ENCODE measurements at regions not wholly inside any gene's neighbourhood (a gene's known extent, or its start where the extent isn't known, plus 50 kb on each side); places are given as distances from the start of the nearest gene placed in this dataset.

- H3K4me2 ChIP-seq (ENCODE audit: extremely low read depth, insufficient read depth, low read length): no peak overlapping the region
- H3K27ac ChIP-seq (ENCODE audit: insufficient read depth, low read length): no peak overlapping the region
- H3K36me3 ChIP-seq (ENCODE audit: control insufficient read depth, insufficient read depth, low read length): no peaks in the 10 kb centered on the region
- H3K9me3 ChIP-seq (ENCODE audit: control insufficient read depth, insufficient read depth, low read depth, low read length): no peaks in the 10 kb centered on the region
- no peaks in the 10 kb centered on the region for H4K20me1 ChIP-seq (ENCODE audit: control insufficient read depth, extremely low read depth, insufficient read depth, low read length)
- H3K4me3 ChIP-seq (replicated peaks in 1 of 4; ENCODE audit: control extremely low read depth in 1 of 4, insufficient read depth in 1 of 4, low read depth in 3 of 4, low read length in 4 of 4): no peak overlapping the region
- no peaks in the 10 kb centered on the region for H3K27me3 ChIP-seq (ENCODE audit: control insufficient read depth, insufficient read depth, low read length)
- TF ChIP-seq EZH2 (IDR thresholded peaks at IDR 0.05; ENCODE audit: low read length, missing control alignments) (no peak), CTCF (conservative IDR thresholded peaks at IDR 0.05 in 1 of 2, IDR thresholded peaks at IDR 0.05 in 1 of 2; ENCODE audit: low read depth in 1 of 2, low read length in 2 of 2) (no peak)
- no peak overlapping the region for H3K9ac ChIP-seq (ENCODE audit: insufficient read depth, low read length)
- no peak overlapping the region for H2AFZ ChIP-seq (ENCODE audit: low read length)
- no peak for DNase-seq (ENCODE audit: low read depth in 2 of 2)
- H3K79me2 ChIP-seq (ENCODE audit: control insufficient read depth, insufficient read depth, low read length): no peaks in the 10 kb centered on the region
- H3K4me1 ChIP-seq (ENCODE audit: control insufficient read depth, extremely low read depth, insufficient read depth, low read length): no peaks in the 10 kb centered on the region
These were observed 268.5 kb upstream of the EEF2KMT start for GRCh38 chr16:5366126-5366525.

DNA sequence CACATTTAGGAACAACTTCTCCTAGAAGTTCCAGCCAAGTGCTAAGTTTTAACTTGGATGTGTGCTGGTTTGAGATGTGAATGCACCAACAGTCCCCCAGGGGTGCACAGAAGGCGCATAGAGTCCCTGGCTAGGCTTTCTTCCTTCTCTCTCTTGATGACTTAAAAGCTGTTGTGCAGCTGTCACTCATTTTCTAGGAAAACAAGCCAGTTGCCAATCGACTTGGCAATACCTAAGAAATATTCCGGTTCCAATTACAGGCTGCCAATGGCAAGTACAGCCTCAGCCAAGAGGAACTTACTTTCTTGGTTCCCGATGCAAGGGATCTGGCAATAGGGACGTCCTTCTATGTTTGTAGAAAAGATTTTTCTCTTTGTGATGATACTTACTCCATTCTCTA is 266.6 kb upstream of the EEF2KMT start:
- Histone ChIP-seq H3K4me2 (ENCODE audit: extremely low read depth, insufficient read depth, low read length) (no peak overlapping the region), H3K4me1 (ENCODE audit: control insufficient read depth, extremely low read depth, insufficient read depth, low read length) (no peaks in the 10 kb centered on the region), H3K27ac (ENCODE audit: insufficient read depth, low read length) (no peak overlapping the region), H3K79me2 (ENCODE audit: control insufficient read depth, insufficient read depth, low read length) (no peaks in the 10 kb centered on the region), H3K9ac (ENCODE audit: insufficient read depth, low read length) (no peak overlapping the region), H3K27me3 (ENCODE audit: control insufficient read depth, insufficient read depth, low read length) (no peaks in the 10 kb centered on the region), H3K9me3 (ENCODE audit: control insufficient read depth, insufficient read depth, low read depth, low read length) (no peaks in the 10 kb centered on the region), H3K36me3 (ENCODE audit: control insufficient read depth, insufficient read depth, low read length) (no peaks in the 10 kb centered on the region), H3K4me3 (replicated peaks in 1 of 4; ENCODE audit: control extremely low read depth in 1 of 4, insufficient read depth in 1 of 4, low read depth in 3 of 4, low read length in 4 of 4) (no peak overlapping the region), H2AFZ (ENCODE audit: low read length) (no peak overlapping the region), H4K20me1 (ENCODE audit: control insufficient read depth, extremely low read depth, insufficient read depth, low read length) (no peaks in the 10 kb centered on the region)
- no peak for DNase-seq (ENCODE audit: low read depth in 2 of 2)
- no peak for TF ChIP-seq CTCF (conservative IDR thresholded peaks at IDR 0.05 in 1 of 2, IDR thresholded peaks at IDR 0.05 in 1 of 2; ENCODE audit: low read depth in 1 of 2, low read length in 2 of 2)
- TF ChIP-seq EZH2 (IDR thresholded peaks at IDR 0.05; ENCODE audit: low read length, missing control alignments): no peak

- Histone ChIP-seq H3K27ac (ENCODE audit: insufficient read depth, low read length) (no peak overlapping the region), H3K4me3 (replicated peaks in 1 of 4; ENCODE audit: control extremely low read depth in 1 of 4, insufficient read depth in 1 of 4, low read depth in 3 of 4, low read length in 4 of 4) (no peak overlapping the region), H3K36me3 (ENCODE audit: control insufficient read depth, insufficient read depth, low read length) (no peaks in the 10 kb centered on the region), H3K4me1 (ENCODE audit: control insufficient read depth, extremely low read depth, insufficient read depth, low read length) (no peaks in the 10 kb centered on the region), H3K9me3 (ENCODE audit: control insufficient read depth, insufficient read depth, low read depth, low read length) (no peaks in the 10 kb centered on the region), H3K79me2 (ENCODE audit: control insufficient read depth, insufficient read depth, low read length) (no peaks in the 10 kb centered on the region), H2AFZ (ENCODE audit: low read length) (no peak overlapping the region), H3K4me2 (ENCODE audit: extremely low read depth, insufficient read depth, low read length) (no peak overlapping the region), H3K9ac (ENCODE audit: insufficient read depth, low read length) (no peak overlapping the region), H4K20me1 (ENCODE audit: control insufficient read depth, extremely low read depth, insufficient read depth, low read length) (no peaks in the 10 kb centered on the region), H3K27me3 (ENCODE audit: control insufficient read depth, insufficient read depth, low read length) (no peaks in the 10 kb centered on the region)
- no peak for TF ChIP-seq CTCF (conservative IDR thresholded peaks at IDR 0.05 in 1 of 2, IDR thresholded peaks at IDR 0.05 in 1 of 2; ENCODE audit: low read depth in 1 of 2, low read length in 2 of 2)
- no peak for TF ChIP-seq EZH2 (IDR thresholded peaks at IDR 0.05; ENCODE audit: low read length, missing control alignments)
- DNase-seq (ENCODE audit: low read depth in 2 of 2): no peak
These were observed 263.7 kb upstream of the EEF2KMT start for GRCh38 chr16:5361322-5361721.

Data from fibroblast of lung (primary cell).